GM21515 (cell line): ENCODE measurements at regions not wholly inside any gene's neighbourhood (a gene's known extent, or its start where the extent isn't known, plus 50 kb on each side); places are given as distances from the start of the nearest gene placed in this dataset.
"Not testable (repeated sequence)": the region's sequence is repeated elsewhere in the genome, so short reads cannot be mapped to it uniquely, and the experiment has no call there.

ENCODE experiments used
- ATAC-seq: cut with Tn5 transposase; IDR thresholded peaks from one replicate; pipeline ENCODE4 v1.9.1; 2021; ENCODE audit not compliant: unreplicated experiment

GRCh38 chr18:42305869-42306593 is 351.0 kb downstream of the PIK3C3 start:
- ATAC-seq, result no peak

- no peak for ATAC-seq
These were observed 351.6 kb downstream of the PIK3C3 start for GRCh38 chr18:42306594-42306980.

- no peak for ATAC-seq
These were observed 355.9 kb downstream of the PIK3C3 start for GRCh38 chr18:42310956-42311355.

GRCh38 chr18:42326752-42327151 is 371.7 kb downstream of the PIK3C3 start:
- ATAC-seq, result no peak

GRCh38 chr18:42328931-42329330 is 373.9 kb downstream of the PIK3C3 start:
- no peak for ATAC-seq

GRCh38 chr18:42330296-42330695 is 375.3 kb downstream of the PIK3C3 start:
- no peak for ATAC-seq

- no peak for ATAC-seq
These were observed 378.5 kb downstream of the PIK3C3 start for GRCh38 chr18:42333558-42333957.

- ATAC-seq, result no peak
These were observed 379.9 kb downstream of the PIK3C3 start for GRCh38 chr18:42334931-42335330.

GRCh38 chr18:42336139-42336538 is 381.1 kb downstream of the PIK3C3 start:
- no peak for ATAC-seq

- ATAC-seq, result not testable (repeated sequence)
These were observed 382.3 kb downstream of the PIK3C3 start for GRCh38 chr18:42337337-42337736.

- no peak for ATAC-seq
These were observed 383.6 kb downstream of the PIK3C3 start for GRCh38 chr18:42338683-42339082.

GRCh38 chr18:42339372-42339771 is 384.3 kb downstream of the PIK3C3 start:
- no peak for ATAC-seq

GRCh38 chr18:42340423-42341009 is 385.5 kb downstream of the PIK3C3 start:
- no peak for ATAC-seq

- no peak for ATAC-seq
These were observed 386.4 kb downstream of the PIK3C3 start for GRCh38 chr18:42341423-42341822.

- no peak for ATAC-seq
These were observed 393.7 kb downstream of the PIK3C3 start for GRCh38 chr18:42348722-42349121.

- ATAC-seq, result no peak
These were observed 396.4 kb downstream of the PIK3C3 start for GRCh38 chr18:42351455-42351854.

- ATAC-seq, result no peak
These were observed 405.7 kb downstream of the PIK3C3 start for GRCh38 chr18:42360716-42361115.

- ATAC-seq, result no peak
These were observed 408.7 kb downstream of the PIK3C3 start for GRCh38 chr18:42363446-42364441.

GRCh38 chr18:42364766-42365165 is 409.7 kb downstream of the PIK3C3 start:
- ATAC-seq, result no peak

GRCh38 chr18:42365591-42365990 is 410.6 kb downstream of the PIK3C3 start:
- no peak for ATAC-seq

- no peak for ATAC-seq
These were observed 418.6 kb downstream of the PIK3C3 start for GRCh38 chr18:42373584-42373983.

GRCh38 chr18:42374961-42375360 is 419.9 kb downstream of the PIK3C3 start:
- no peak for ATAC-seq
